ENCODE measurements at regions not wholly inside any gene's neighbourhood (a gene's known extent, or its start where the extent isn't known, plus 50 kb on each side); places are given as distances from the start of the nearest gene placed in this dataset.
A peak's percentile ranks its signal among the peaks of the same experiment; 100 is the strongest.

GRCh38 chr14:34219661-34220377, 242.2 kb downstream of the SPTSSA start:
- Histone ChIP-seq H3K9me3 (ENCODE audit: control insufficient read depth in 2 of 2, low read length in 2 of 2) (no peaks in the 10 kb centered on the region), H3K27ac (ENCODE audit: low read length) (peak overlapping the region; percentile 70), H3K9ac (ENCODE audit: low read length in 2 of 2) (no peak overlapping the region), H3K36me3 (ENCODE audit: control insufficient read depth in 2 of 2, insufficient read depth in 2 of 2, low read length in 2 of 2) (no peaks in the 10 kb centered on the region), H3K27me3 (ENCODE audit: control insufficient read depth in 1 of 2, insufficient read depth in 2 of 2, low read length in 2 of 2) (no peaks in the 10 kb centered on the region), H3K4me3 (ENCODE audit: low read length in 2 of 2) (no peak overlapping the region), H3K4me1 (ENCODE audit: control insufficient read depth, insufficient read depth, low read length) (peaks cover 30% of the 10 kb centered on the region)

- no peaks in the 10 kb centered on the region for H3K9me3 ChIP-seq (ENCODE audit: control insufficient read depth in 2 of 2, low read length in 2 of 2)
- no peak overlapping the region for H3K9ac ChIP-seq (ENCODE audit: low read length in 2 of 2)
- H3K36me3 ChIP-seq (ENCODE audit: control insufficient read depth in 2 of 2, insufficient read depth in 2 of 2, low read length in 2 of 2), result no peaks in the 10 kb centered on the region
- peaks cover 25% of the 10 kb centered on the region for H3K4me1 ChIP-seq (ENCODE audit: control insufficient read depth, insufficient read depth, low read length)
- peak overlapping the region; percentile 70 for H3K27ac ChIP-seq (ENCODE audit: low read length)
- no peak overlapping the region for H3K4me3 ChIP-seq (ENCODE audit: low read length in 2 of 2)
- no peaks in the 10 kb centered on the region for H3K27me3 ChIP-seq (ENCODE audit: control insufficient read depth in 1 of 2, insufficient read depth in 2 of 2, low read length in 2 of 2)
Observed at GRCh38 chr14:34218881-34219280, 243.2 kb downstream of the SPTSSA start.

- H3K27me3 ChIP-seq (ENCODE audit: control insufficient read depth in 1 of 2, insufficient read depth in 2 of 2, low read length in 2 of 2), result no peaks in the 10 kb centered on the region
- peaks cover 18% of the 10 kb centered on the region for H3K4me1 ChIP-seq (ENCODE audit: control insufficient read depth, insufficient read depth, low read length)
- H3K4me3 ChIP-seq (ENCODE audit: low read length in 2 of 2), result no peak overlapping the region
Observed at GRCh38 chr14:34214961-34215360, 247.1 kb downstream of the SPTSSA start.

GRCh38 chr14:34213332-34213731, 248.7 kb downstream of the SPTSSA start:
- H3K9ac ChIP-seq (ENCODE audit: low read length in 2 of 2), result no peak overlapping the region
- no peak overlapping the region for H3K4me3 ChIP-seq (ENCODE audit: low read length in 2 of 2)
- H3K36me3 ChIP-seq (ENCODE audit: control insufficient read depth in 2 of 2, insufficient read depth in 2 of 2, low read length in 2 of 2), result no peaks in the 10 kb centered on the region
- H3K4me1 ChIP-seq (ENCODE audit: control insufficient read depth, insufficient read depth, low read length), result peaks cover 4% of the 10 kb centered on the region
- H3K27me3 ChIP-seq (ENCODE audit: control insufficient read depth in 1 of 2, insufficient read depth in 2 of 2, low read length in 2 of 2), result no peaks in the 10 kb centered on the region
- no peak overlapping the region for H3K27ac ChIP-seq (ENCODE audit: low read length)
- no peaks in the 10 kb centered on the region for H3K9me3 ChIP-seq (ENCODE audit: control insufficient read depth in 2 of 2, low read length in 2 of 2)

More at GRCh38 chr14:34214961-34215360, 247.1 kb downstream of the SPTSSA start:
- Histone ChIP-seq H3K27ac (ENCODE audit: low read length) (no peak overlapping the region), H3K9ac (ENCODE audit: low read length in 2 of 2) (no peak overlapping the region), H3K9me3 (ENCODE audit: control insufficient read depth in 2 of 2, low read length in 2 of 2) (no peaks in the 10 kb centered on the region), H3K36me3 (ENCODE audit: control insufficient read depth in 2 of 2, insufficient read depth in 2 of 2, low read length in 2 of 2) (no peaks in the 10 kb centered on the region)

GRCh38 chr14:34212172-34212929, 249.7 kb downstream of the SPTSSA start:
- H3K27ac ChIP-seq (ENCODE audit: low read length), result no peak overlapping the region
- peak overlapping the region in 1 of 2 donors; percentile 10 for H3K4me3 ChIP-seq (ENCODE audit: low read length in 2 of 2)
- no peaks in the 10 kb centered on the region for H3K9me3 ChIP-seq (ENCODE audit: control insufficient read depth in 2 of 2, low read length in 2 of 2)
- no peaks in the 10 kb centered on the region for H3K36me3 ChIP-seq (ENCODE audit: control insufficient read depth in 2 of 2, insufficient read depth in 2 of 2, low read length in 2 of 2)
- H3K27me3 ChIP-seq (ENCODE audit: control insufficient read depth in 1 of 2, insufficient read depth in 2 of 2, low read length in 2 of 2), result no peaks in the 10 kb centered on the region
- no peak overlapping the region for H3K9ac ChIP-seq (ENCODE audit: low read length in 2 of 2)
- no peaks in the 10 kb centered on the region for H3K4me1 ChIP-seq (ENCODE audit: control insufficient read depth, insufficient read depth, low read length)

GRCh38 chr14:34211732-34212131, 250.3 kb downstream of the SPTSSA start:
- H3K27ac ChIP-seq (ENCODE audit: low read length), result no peak overlapping the region
- no peaks in the 10 kb centered on the region for H3K36me3 ChIP-seq (ENCODE audit: control insufficient read depth in 2 of 2, insufficient read depth in 2 of 2, low read length in 2 of 2)
- no peaks in the 10 kb centered on the region for H3K9me3 ChIP-seq (ENCODE audit: control insufficient read depth in 2 of 2, low read length in 2 of 2)
- H3K4me3 ChIP-seq (ENCODE audit: low read length in 2 of 2), result no peak overlapping the region
- H3K27me3 ChIP-seq (ENCODE audit: control insufficient read depth in 1 of 2, insufficient read depth in 2 of 2, low read length in 2 of 2), result no peaks in the 10 kb centered on the region
- no peak overlapping the region for H3K9ac ChIP-seq (ENCODE audit: low read length in 2 of 2)
- no peaks in the 10 kb centered on the region for H3K4me1 ChIP-seq (ENCODE audit: control insufficient read depth, insufficient read depth, low read length)

GRCh38 chr14:34208532-34208931, 253.5 kb downstream of the SPTSSA start:
- Histone ChIP-seq H3K9me3 (ENCODE audit: control insufficient read depth in 2 of 2, low read length in 2 of 2) (no peaks in the 10 kb centered on the region), H3K36me3 (ENCODE audit: control insufficient read depth in 2 of 2, insufficient read depth in 2 of 2, low read length in 2 of 2) (no peaks in the 10 kb centered on the region), H3K27me3 (ENCODE audit: control insufficient read depth in 1 of 2, insufficient read depth in 2 of 2, low read length in 2 of 2) (no peaks in the 10 kb centered on the region), H3K4me3 (ENCODE audit: low read length in 2 of 2) (no peak overlapping the region), H3K27ac (ENCODE audit: low read length) (no peak overlapping the region), H3K9ac (ENCODE audit: low read length in 2 of 2) (no peak overlapping the region), H3K4me1 (ENCODE audit: control insufficient read depth, insufficient read depth, low read length) (no peaks in the 10 kb centered on the region)

GRCh38 chr14:34205799-34206198, 254.9 kb upstream of the EGLN3 start:
- Histone ChIP-seq H3K4me3 (ENCODE audit: low read length in 2 of 2) (no peak overlapping the region), H3K9ac (ENCODE audit: low read length in 2 of 2) (no peak overlapping the region), H3K36me3 (ENCODE audit: control insufficient read depth in 2 of 2, insufficient read depth in 2 of 2, low read length in 2 of 2) (no peaks in the 10 kb centered on the region), H3K27ac (ENCODE audit: low read length) (no peak overlapping the region), H3K4me1 (ENCODE audit: control insufficient read depth, insufficient read depth, low read length) (no peaks in the 10 kb centered on the region), H3K27me3 (ENCODE audit: control insufficient read depth in 1 of 2, insufficient read depth in 2 of 2, low read length in 2 of 2) (no peaks in the 10 kb centered on the region), H3K9me3 (ENCODE audit: control insufficient read depth in 2 of 2, low read length in 2 of 2) (no peaks in the 10 kb centered on the region)

GRCh38 chr14:34204774-34205173, 253.9 kb upstream of the EGLN3 start:
- H3K4me3 ChIP-seq (ENCODE audit: low read length in 2 of 2), result no peak overlapping the region
- no peaks in the 10 kb centered on the region for H3K36me3 ChIP-seq (ENCODE audit: control insufficient read depth in 2 of 2, insufficient read depth in 2 of 2, low read length in 2 of 2)
- no peaks in the 10 kb centered on the region for H3K4me1 ChIP-seq (ENCODE audit: control insufficient read depth, insufficient read depth, low read length)
- H3K9ac ChIP-seq (ENCODE audit: low read length in 2 of 2), result no peak overlapping the region
- no peaks in the 10 kb centered on the region for H3K27me3 ChIP-seq (ENCODE audit: control insufficient read depth in 1 of 2, insufficient read depth in 2 of 2, low read length in 2 of 2)
- no peak overlapping the region for H3K27ac ChIP-seq (ENCODE audit: low read length)
- H3K9me3 ChIP-seq (ENCODE audit: control insufficient read depth in 2 of 2, low read length in 2 of 2), result no peaks in the 10 kb centered on the region

- Histone ChIP-seq H3K36me3 (ENCODE audit: control insufficient read depth in 2 of 2, insufficient read depth in 2 of 2, low read length in 2 of 2) (no peaks in the 10 kb centered on the region), H3K4me1 (ENCODE audit: control insufficient read depth, insufficient read depth, low read length) (no peaks in the 10 kb centered on the region), H3K4me3 (ENCODE audit: low read length in 2 of 2) (no peak overlapping the region), H3K27me3 (ENCODE audit: control insufficient read depth in 1 of 2, insufficient read depth in 2 of 2, low read length in 2 of 2) (no peaks in the 10 kb centered on the region), H3K27ac (ENCODE audit: low read length) (no peak overlapping the region), H3K9ac (ENCODE audit: low read length in 2 of 2) (no peak overlapping the region), H3K9me3 (ENCODE audit: control insufficient read depth in 2 of 2, low read length in 2 of 2) (no peaks in the 10 kb centered on the region)
Observed at GRCh38 chr14:34203251-34203722, 252.4 kb upstream of the EGLN3 start.

Data from stomach smooth muscle (tissue), 2 donors.